Heart left ventricle (tissue), 13 donors: ENCODE measurements at regions not wholly inside any gene's neighbourhood (a gene's known extent, or its start where the extent isn't known, plus 50 kb on each side); places are given as distances from the start of the nearest gene placed in this dataset.

ENCODE experiments used
- CTCF ChIP-seq, 12 donors: fragments of 200-600 bp; sonication (generic) in 4 of 12; IDR thresholded peaks; one replicate each; pipeline versions ENCODE4 v1.5.0 to v1.8.0; 2018 to 2022; ENCODE audit warnings: antibody characterized with exemption in 12 of 12, mild to moderate bottlenecking in 5 of 12
- POLR2A ChIP-seq, 2 donors: fragments of 450-650 bp; IDR thresholded peaks; one replicate each; pipeline ENCODE4 v1.6.1; 2017; ENCODE audit warnings: antibody characterized with exemption in 2 of 2, mild to moderate bottlenecking in 2 of 2, moderate library complexity in 2 of 2
- donor health status: ischemic (EF 13 %, LVEDD 7.1; RV severe dilation, severe dysfunction).
- donor health status: DM: no; HTN: yes; CAD: no.
- donor health status: DM: no; HTN: no; CAD: no.
- donor health status: ischemic (EF 25% LVEDD 6.9; RV normal size, moderate dysfunction).
- donor health status: ischemic (EF 25% LVEDD 5.7; RV mildly dilated, moderate dysfunction).
- donor health status: ischemic (EF 35%, LVEDD 5.7; RV mildly dilated, moderate dysfunction).
- donor health status: nonischemic (EF 11% LVEDD 7.7; RV severe dilation, severe dysfunction).
- donor health status: DM: yes; HTN: yes; CAD: no.
- donor health status: PGD.
- donor health status: ischemic (EF 29% LVEDD 5.4; RV normal size, mild dysfunction).
- donor health status: nonischemic (EF 23%, LVEDD 6.1; RV moderate dilation, normal function).

- TF ChIP-seq CTCF (IDR thresholded peaks at IDR 0.05) (no peak), POLR2A (IDR thresholded peaks at IDR 0.05) (no peak)
Measured at GRCh38 chr6:130632277-130632676, 194.9 kb upstream of the SMLR1 start.
